HG02763 (cell line): ENCODE measurements at regions not wholly inside any gene's neighbourhood (a gene's known extent, or its start where the extent isn't known, plus 50 kb on each side); places are given as distances from the start of the nearest gene placed in this dataset.

Source experiments
- ATAC-seq: cut with Tn5 transposase; IDR thresholded peaks from one replicate; pipeline ENCODE4 v1.9.1; 2021; ENCODE audit warnings: mild to moderate bottlenecking, moderate library complexity; ENCODE audit not compliant: unreplicated experiment

GRCh38 chr12:46503637-46504175 is 131.1 kb upstream of the SLC38A2 start:
- ATAC-seq = no peak

GRCh38 chr12:46500673-46501072 is 128.1 kb upstream of the SLC38A2 start:
- no peak for ATAC-seq

- peak; percentile 94 for ATAC-seq
These were observed 127.3 kb upstream of the SLC38A2 start for GRCh38 chr12:46499901-46500300.

DNA sequence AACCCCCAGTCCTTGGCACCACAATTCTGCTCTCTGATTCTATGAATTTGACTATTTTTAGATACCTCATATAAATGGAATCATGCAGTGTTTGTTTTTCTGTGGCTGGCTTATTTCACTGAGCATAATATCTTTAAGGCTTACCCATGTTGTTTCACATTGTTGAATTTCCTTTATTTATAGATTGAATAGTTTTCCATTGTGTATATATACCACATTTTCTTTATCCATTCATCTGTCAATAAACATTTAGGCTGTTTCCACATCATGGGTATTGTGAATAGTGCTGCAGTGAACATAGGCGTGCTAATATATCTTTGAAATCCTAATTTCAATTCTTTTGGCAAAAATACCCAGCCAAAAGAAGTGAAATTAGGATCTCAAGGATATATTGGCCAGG is 126.7 kb upstream of the SLC38A2 start:
- no peak for ATAC-seq

GRCh38 chr12:46497739-46498138 is 125.2 kb upstream of the SLC38A2 start:
- ATAC-seq = no peak

DNA sequence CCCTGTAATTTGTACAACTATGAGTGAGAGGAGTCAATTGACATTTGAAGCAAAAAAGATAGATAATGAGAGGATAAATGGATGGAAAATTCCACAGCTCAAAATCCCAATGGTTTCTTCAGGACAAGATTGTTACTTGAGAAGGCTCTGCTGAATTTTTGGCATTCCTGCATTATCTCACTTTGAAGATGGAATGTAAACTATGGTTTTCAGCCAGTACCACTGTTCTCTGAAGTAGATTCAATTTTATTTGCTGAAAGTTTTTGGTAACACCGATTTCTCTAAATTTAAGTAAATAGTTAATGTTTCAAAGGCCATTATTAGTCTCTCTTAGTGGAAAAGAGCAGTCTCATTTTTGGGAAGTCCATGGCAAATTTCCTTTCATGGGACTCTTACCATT is 121.9 kb upstream of the SLC38A2 start:
- no peak for ATAC-seq

GRCh38 chr12:46493834-46494181 is 121.2 kb upstream of the SLC38A2 start:
- no peak for ATAC-seq

- ATAC-seq = no peak
These were observed 120.7 kb upstream of the SLC38A2 start for GRCh38 chr12:46493150-46493833.

DNA sequence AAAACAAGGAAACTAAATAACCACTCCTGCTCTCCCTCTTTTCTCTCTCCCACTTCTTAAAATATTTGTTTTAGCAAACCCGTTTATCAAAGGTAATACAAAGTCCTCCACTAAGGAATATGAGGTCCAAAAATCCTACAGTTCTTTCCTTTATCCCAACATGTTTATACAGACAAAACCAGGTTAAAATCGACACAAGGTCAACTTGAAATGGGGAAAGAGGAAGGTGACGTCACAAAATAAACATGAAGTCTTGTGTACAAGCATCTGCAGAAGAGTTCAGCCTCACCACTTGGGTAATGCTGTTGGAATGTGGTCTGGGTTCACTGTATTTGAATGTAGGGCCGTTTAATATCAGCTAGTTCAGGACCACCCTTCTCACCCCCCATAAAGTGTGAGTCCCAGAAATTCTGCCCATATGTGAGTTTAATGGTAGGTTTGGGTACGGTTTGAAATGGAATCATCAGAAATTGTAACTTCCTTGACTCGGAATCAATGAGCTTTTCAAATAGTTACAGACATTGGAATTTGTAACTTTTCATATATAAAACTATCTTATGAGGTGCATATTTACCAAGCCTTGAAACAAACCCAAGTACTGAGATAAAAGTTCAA is 120.0 kb upstream of the SLC38A2 start:
- no peak for ATAC-seq

GRCh38 chr12:46491548-46491947 is 119.0 kb upstream of the SLC38A2 start:
- ATAC-seq = no peak

DNA sequence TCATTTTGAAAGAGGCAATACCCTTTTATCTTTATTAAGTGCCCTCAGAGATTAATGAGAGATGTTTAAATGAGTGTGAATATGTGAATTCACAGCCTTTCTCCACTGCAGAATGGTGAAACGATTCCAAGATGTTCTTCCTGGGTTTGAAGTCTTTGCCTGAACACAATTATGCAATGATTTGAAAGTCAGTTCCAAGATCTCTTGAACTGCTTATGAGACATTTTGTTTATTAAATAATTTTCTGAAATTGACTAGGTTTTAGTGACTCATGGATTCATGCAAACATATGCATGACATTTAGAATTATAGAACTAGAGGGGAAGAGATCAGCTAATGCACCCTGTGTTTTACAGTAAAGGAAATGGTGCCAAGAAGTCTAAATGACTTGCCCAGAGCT is 118.1 kb upstream of the SLC38A2 start:
- ATAC-seq = no peak

GRCh38 chr12:46489951-46490388 is 117.4 kb upstream of the SLC38A2 start:
- no peak for ATAC-seq

- no peak for ATAC-seq
These were observed 115.1 kb upstream of the SLC38A2 start for GRCh38 chr12:46487567-46488131.

DNA sequence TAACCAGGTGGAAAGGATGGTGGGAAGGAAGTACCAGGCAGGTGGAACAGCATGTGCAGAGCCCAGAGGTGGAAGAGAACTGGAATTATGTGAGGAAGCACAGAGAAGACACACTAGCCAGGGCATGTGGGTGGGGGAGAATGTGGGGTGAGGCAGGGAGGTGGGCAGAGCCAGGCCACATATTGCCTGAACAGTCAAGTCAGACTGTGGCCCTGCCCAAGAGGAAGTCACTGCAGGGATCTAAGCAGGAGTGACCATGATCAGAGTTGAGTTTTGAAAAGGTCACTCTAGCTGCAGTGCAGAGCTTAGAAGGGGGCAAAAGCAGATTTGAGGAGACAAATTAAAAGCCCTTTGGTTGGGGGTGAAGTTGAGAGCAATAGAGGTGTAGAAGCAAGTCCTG is 114.0 kb upstream of the SLC38A2 start:
- ATAC-seq = no peak

GRCh38 chr12:46485853-46486252 is 113.3 kb upstream of the SLC38A2 start:
- no peak for ATAC-seq

DNA sequence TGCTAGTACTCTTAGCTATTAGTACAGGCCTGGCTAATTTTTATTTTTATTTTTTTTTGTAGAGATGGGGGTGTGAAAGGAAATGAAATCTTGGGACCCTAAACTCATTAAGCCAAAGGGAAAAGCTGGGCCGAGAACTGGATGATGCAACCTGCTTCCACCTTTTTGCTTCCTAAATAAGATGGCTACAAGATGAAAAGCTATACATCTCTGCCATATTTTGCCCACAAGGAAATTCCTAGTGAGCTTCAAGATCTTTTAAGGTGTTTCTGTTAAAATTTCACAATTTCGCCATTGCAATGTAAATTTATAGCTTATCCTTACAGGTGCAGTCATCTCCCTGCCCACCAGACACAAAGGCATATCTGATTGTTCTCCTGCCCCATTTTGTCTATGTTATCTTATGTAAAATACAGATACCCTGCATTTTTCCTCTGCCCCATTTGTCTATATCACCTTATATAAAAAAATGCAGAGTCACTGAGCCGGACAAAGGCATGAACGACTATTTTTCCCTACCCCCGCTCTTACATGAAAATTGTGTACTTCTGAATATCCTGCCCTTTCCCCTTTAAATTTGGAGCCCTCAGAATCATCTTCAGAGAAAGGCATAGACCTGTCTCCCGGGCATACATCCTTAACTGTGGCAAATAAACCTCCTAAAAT is 112.0 kb upstream of the SLC38A2 start:
- no peak for ATAC-seq

GRCh38 chr12:46483572-46484395 is 111.2 kb upstream of the SLC38A2 start:
- ATAC-seq = no peak

DNA sequence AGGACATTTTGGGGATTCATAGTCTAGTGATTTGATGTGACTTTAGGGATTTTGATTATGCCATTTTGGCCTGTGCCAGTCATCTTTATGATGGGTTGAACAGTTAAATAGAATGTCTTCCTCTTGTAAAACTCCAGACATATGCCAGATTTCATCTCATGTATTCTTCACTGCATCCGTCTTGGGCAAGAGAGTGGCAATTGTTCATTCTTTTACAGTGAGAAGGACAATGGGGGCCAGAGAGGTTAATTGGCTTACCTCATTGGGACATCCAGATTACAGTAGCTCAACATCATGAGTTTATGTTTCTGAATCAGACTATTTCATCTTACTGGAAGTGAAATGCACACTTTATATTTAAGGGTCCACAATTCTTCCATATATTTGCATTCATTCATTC is 108.2 kb upstream of the SLC38A2 start:
- ATAC-seq = no peak

- no peak for ATAC-seq
These were observed 107.7 kb upstream of the SLC38A2 start for GRCh38 chr12:46480316-46480715.

- no peak for ATAC-seq
These were observed 105.5 kb upstream of the SLC38A2 start for GRCh38 chr12:46478123-46478522.

- ATAC-seq = no peak
These were observed 105.0 kb upstream of the SLC38A2 start for GRCh38 chr12:46477541-46477940.
